Neural crest cell (in vitro differentiated cells): ENCODE measurements at regions not wholly inside any gene's neighbourhood (a gene's known extent, or its start where the extent isn't known, plus 50 kb on each side); places are given as distances from the start of the nearest gene placed in this dataset.

Experiments used
- DNase-seq: peaks from one replicate; pipeline ENCODE4 v3.0.0; 2021; ENCODE audit warnings: low read depth, mixed read lengths, low spot score
- H3K27ac Mint-ChIP-seq: one replicate; pipeline ENCODE4 v1.8.0; 2021; ENCODE audit warnings: mild to moderate bottlenecking, mixed read lengths; ENCODE audit not compliant: unreplicated experiment
- H3K27me3 Mint-ChIP-seq: 2 replicates; pipeline ENCODE4 v1.8.0; 2021; ENCODE audit warnings: low read depth, mild to moderate bottlenecking, mixed read lengths
- H3K36me3 Mint-ChIP-seq: 2 replicates; pipeline ENCODE4 v1.8.0; 2021; ENCODE audit warnings: low read depth, mild to moderate bottlenecking, mixed read lengths
- H3K4me1 Mint-ChIP-seq: 2 replicates; pipeline ENCODE4 v1.8.0; 2021; ENCODE audit warnings: mixed read lengths
- H3K4me3 Mint-ChIP-seq: one replicate; pipeline ENCODE4 v1.8.0; 2021; ENCODE audit warnings: mild to moderate bottlenecking, mixed read lengths
- H3K9me3 Mint-ChIP-seq: 2 replicates; pipeline ENCODE4 v1.8.0; 2021; ENCODE audit warnings: mixed read lengths
- CTCF ChIP-seq: fragments of 200-600 bp; sonication (generic); conservative IDR thresholded peaks from 2 replicates; pipeline ENCODE4 v1.5.0; 2021; ENCODE audit warnings: antibody characterized with exemption, mild to moderate bottlenecking

- peaks cover 7% of the 10 kb centered on the region for H3K4me1 Mint-ChIP-seq
- no peaks in the 10 kb centered on the region for H3K27me3 Mint-ChIP-seq
- no peak overlapping the region for H3K27ac Mint-ChIP-seq
- DNase-seq = no peak
- no peaks in the 10 kb centered on the region for H3K36me3 Mint-ChIP-seq
- H3K9me3 Mint-ChIP-seq = peaks cover 6% of the 10 kb centered on the region
- TF ChIP-seq CTCF = no peak
- H3K4me3 Mint-ChIP-seq = no peak overlapping the region
Measured at GRCh38 chr6:92828788-92829187, 590.6 kb downstream of the EPHA7 start.

- no peaks in the 10 kb centered on the region for H3K27me3 Mint-ChIP-seq
- H3K27ac Mint-ChIP-seq = no peak overlapping the region
- H3K9me3 Mint-ChIP-seq = peaks cover 6% of the 10 kb centered on the region
- peaks cover 7% of the 10 kb centered on the region for H3K4me1 Mint-ChIP-seq
- no peak for TF ChIP-seq CTCF
- H3K4me3 Mint-ChIP-seq = no peak overlapping the region
- no peaks in the 10 kb centered on the region for H3K36me3 Mint-ChIP-seq
- DNase-seq = no peak
Measured at GRCh38 chr6:92827104-92827503, 592.3 kb downstream of the EPHA7 start.

GRCh38 chr6:92826633-92827032 is 592.7 kb downstream of the EPHA7 start:
- Mint-ChIP-seq H3K4me1 (peaks cover 7% of the 10 kb centered on the region), H3K27ac (no peak overlapping the region)

GRCh38 chr6:92822222-92822621 is 597.1 kb downstream of the EPHA7 start:
- H3K4me1 Mint-ChIP-seq = peaks cover 7% of the 10 kb centered on the region
- H3K27me3 Mint-ChIP-seq = no peaks in the 10 kb centered on the region
- H3K27ac Mint-ChIP-seq = no peak overlapping the region
- TF ChIP-seq CTCF = no peak
- no peak for DNase-seq
- H3K4me3 Mint-ChIP-seq = no peak overlapping the region
- H3K9me3 Mint-ChIP-seq = peaks cover 5% of the 10 kb centered on the region
- H3K36me3 Mint-ChIP-seq = no peaks in the 10 kb centered on the region

More at GRCh38 chr6:92826633-92827032, 592.7 kb downstream of the EPHA7 start:
- Mint-ChIP-seq H3K4me3 (no peak overlapping the region), H3K27me3 (no peaks in the 10 kb centered on the region), H3K9me3 (peaks cover 6% of the 10 kb centered on the region), H3K36me3 (no peaks in the 10 kb centered on the region)
- DNase-seq = no peak
- no peak for TF ChIP-seq CTCF

DNA sequence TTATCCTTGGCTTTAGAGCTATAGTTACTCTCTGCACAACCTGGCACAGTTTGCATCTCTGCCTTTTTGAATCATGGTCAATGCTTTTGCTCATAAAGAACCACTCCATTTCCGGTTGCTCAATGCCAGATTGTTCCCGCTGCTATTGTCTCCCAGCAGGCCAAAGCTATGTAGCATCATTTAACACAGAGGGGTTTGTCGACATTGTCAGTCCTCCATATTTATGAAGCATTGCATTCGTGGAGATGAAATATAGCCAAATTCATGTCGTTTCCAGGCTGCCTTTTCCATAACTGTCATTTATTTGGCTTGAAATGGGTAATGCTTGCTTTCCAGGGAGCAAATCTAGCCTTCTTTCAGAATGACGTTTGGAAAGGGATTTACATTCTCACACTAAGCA is 598.8 kb downstream of the EPHA7 start:
- Mint-ChIP-seq H3K4me3 (no peak overlapping the region), H3K4me1 (no peaks in the 10 kb centered on the region), H3K27me3 (no peaks in the 10 kb centered on the region), H3K27ac (no peak overlapping the region), H3K9me3 (peaks cover 7% of the 10 kb centered on the region), H3K36me3 (no peaks in the 10 kb centered on the region)
- no peak for TF ChIP-seq CTCF
- no peak for DNase-seq

- TF ChIP-seq CTCF = peak; percentile 82
- Mint-ChIP-seq H3K27me3 (no peaks in the 10 kb centered on the region), H3K4me1 (peaks cover 4% of the 10 kb centered on the region), H3K36me3 (no peaks in the 10 kb centered on the region), H3K9me3 (peaks cover 3% of the 10 kb centered on the region), H3K27ac (no peak overlapping the region), H3K4me3 (no peak overlapping the region)
- DNase-seq = peak; percentile 33
Measured at GRCh38 chr6:92810913-92811312, 608.4 kb downstream of the EPHA7 start.
